GM23338 (cell line): ENCODE measurements at regions not wholly inside any gene's neighbourhood (a gene's known extent, or its start where the extent isn't known, plus 50 kb on each side); places are given as distances from the start of the nearest gene placed in this dataset.

Experiments used
- ATAC-seq: fragments of 200-7000 bp; cut with Tn5 transposase; 3 replicates; pipeline ENCODE4 v1.9.1; 2020
- DNase-seq: peaks from one replicate; pipeline ENCODE4 v3.0.0-alpha.2; 2015; ENCODE audit warnings: low spot score
- H2AFZ ChIP-seq: fragments of 200-600 bp; sonication (generic); 2 replicates; pipeline ENCODE4 v1.8.0; 2016; ENCODE audit warnings: antibody characterized with exemption, mild to moderate bottlenecking, moderate library complexity
- H3F3A ChIP-seq: fragments of 200-600 bp; sonication (generic); replicated peaks from 2 replicates; pipeline ENCODE4 v1.8.0; 2017; ENCODE audit warnings: antibody characterized with exemption, mixed run types, low read depth
- H3K27ac ChIP-seq: fragments of 200-600 bp; sonication (generic); 2 replicates; pipeline ENCODE4 v1.6.1; 2016; ENCODE audit warnings: low read depth
- H3K27me3 ChIP-seq: fragments of 200-600 bp; sonication (generic); 2 replicates; pipeline ENCODE4 v1.8.0; 2016; ENCODE audit warnings: mild to moderate bottlenecking, mixed run types, moderate library complexity; ENCODE audit not compliant: insufficient read depth
- H3K36me3 ChIP-seq: fragments of 200-600 bp; sonication (generic); 2 replicates; pipeline ENCODE4 v1.8.0; 2016; ENCODE audit warnings: mild to moderate bottlenecking; ENCODE audit not compliant: insufficient read depth
- H3K4me1 ChIP-seq: fragments of 200-600 bp; sonication (generic); 2 replicates; pipeline ENCODE4 v1.8.0; 2016; ENCODE audit warnings: mild to moderate bottlenecking, moderate library complexity; ENCODE audit not compliant: insufficient read depth
- H3K4me2 ChIP-seq: fragments of 200-600 bp; sonication (generic); 2 replicates; pipeline ENCODE4 v1.7.1; 2017; ENCODE audit warnings: mixed run types
- H3K4me3 ChIP-seq: fragments of 200-600 bp; sonication (generic); 2 replicates; pipeline ENCODE4 v1.6.1; 2016; ENCODE audit warnings: mixed run types
- H3K79me2 ChIP-seq: fragments of 200-600 bp; sonication (generic); replicated peaks from 2 replicates; pipeline ENCODE4 v1.8.0; 2017; ENCODE audit warnings: mild to moderate bottlenecking; ENCODE audit not compliant: insufficient read depth
- H3K9me2 ChIP-seq: fragments of 200-600 bp; sonication (generic); 2 replicates; pipeline ENCODE4 v1.8.0; 2017; ENCODE audit not compliant: insufficient read depth
- H4K20me1 ChIP-seq: fragments of 200-600 bp; sonication (generic); replicated peaks from 2 replicates; pipeline ENCODE4 v1.8.0; 2017; ENCODE audit warnings: mild to moderate bottlenecking; ENCODE audit not compliant: insufficient read depth
- H3K27ac Mint-ChIP-seq: 2 replicates; pipeline ENCODE4 v1.8.0; 2020; ENCODE audit warnings: inconsistent platforms, mild to moderate bottlenecking, moderate library complexity, mixed read lengths
- H3K27me3 Mint-ChIP-seq: 3 replicates; pipeline ENCODE4 v1.8.0; 2022; ENCODE audit warnings: low read depth, mild to moderate bottlenecking, moderate library complexity, mixed read lengths, inconsistent platforms; ENCODE audit not compliant: insufficient read depth, poor library complexity
- H3K36me3 Mint-ChIP-seq: 3 replicates; pipeline ENCODE4 v1.8.0; 2021; ENCODE audit warnings: low read depth, mild to moderate bottlenecking, inconsistent platforms, moderate library complexity, mixed read lengths
- H3K4me1 Mint-ChIP-seq: 3 replicates; pipeline ENCODE4 v1.8.0; 2020; ENCODE audit warnings: mild to moderate bottlenecking, inconsistent platforms, mixed read lengths
- H3K4me3 Mint-ChIP-seq: 3 replicates; pipeline ENCODE4 v1.8.0; 2021; ENCODE audit warnings: moderate library complexity, mild to moderate bottlenecking, inconsistent platforms, mixed read lengths
- H3K9me3 Mint-ChIP-seq: 3 replicates; pipeline ENCODE4 v1.8.0; 2020; ENCODE audit warnings: moderate library complexity, mild to moderate bottlenecking, inconsistent platforms, mixed read lengths
- CREB1 ChIP-seq: fragments of 250-450 bp; sonication (Bioruptor Pico); IDR thresholded peaks from 2 replicates; pipeline ENCODE4 v1.5.0; 2020; ENCODE audit warnings: low read depth, mild to moderate bottlenecking, moderate library complexity
- EZH2 ChIP-seq: fragments of 200-600 bp; sonication (generic); IDR thresholded peaks from one replicate; pipeline ENCODE4 v1.8.0; 2017; ENCODE audit warnings: antibody characterized with exemption, mild to moderate bottlenecking, low read depth; ENCODE audit not compliant: unreplicated experiment
- EZH2phosphoT487 ChIP-seq: fragments of 200-600 bp; sonication (generic); IDR thresholded peaks from one replicate; pipeline ENCODE4 v1.8.1; 2018; ENCODE audit warnings: antibody characterized with exemption; ENCODE audit not compliant: unreplicated experiment
- JUNB ChIP-seq: IDR thresholded peaks from one replicate; pipeline ENCODE4 v1.6.1; 2016; ENCODE audit warnings: antibody characterized with exemption; ENCODE audit not compliant: unreplicated experiment
- NANOG ChIP-seq: IDR thresholded peaks from 2 replicates; pipeline ENCODE4 v1.6.1; 2016; ENCODE audit warnings: antibody characterized with exemption, borderline replicate concordance
- POLR2AphosphoS5 ChIP-seq: IDR thresholded peaks from 2 replicates; pipeline ENCODE4 v1.6.1; 2016; ENCODE audit warnings: antibody characterized with exemption, low read depth
- STAT1 ChIP-seq: IDR thresholded peaks from one replicate; pipeline ENCODE4 v1.6.1; 2016; ENCODE audit warnings: antibody characterized with exemption; ENCODE audit not compliant: unreplicated experiment
- ZNF114 ChIP-seq: fragments of 250-450 bp; sonication (Bioruptor Pico); IDR thresholded peaks from 2 replicates; pipeline ENCODE4 v1.5.0; 2020; ENCODE audit warnings: mild to moderate bottlenecking, moderate library complexity
- ZNF331 ChIP-seq: fragments of 250-450 bp; sonication (Bioruptor Pico); IDR thresholded peaks from 2 replicates; pipeline ENCODE4 v1.5.0; 2020; ENCODE audit warnings: low read depth, mild to moderate bottlenecking, moderate library complexity
- TF ChIP-seq, protein P1 (sequence below): IDR thresholded peaks from 2 replicates; pipeline ENCODE4 v1.6.1; 2016; ENCODE audit warnings: antibody characterized with exemption
- TF ChIP-seq, protein P2 (sequence below): fragments of 250-450 bp; sonication (Bioruptor Pico); IDR thresholded peaks from 2 replicates; pipeline ENCODE4 v1.5.0; 2020; ENCODE audit warnings: mild to moderate bottlenecking, moderate library complexity
- TF ChIP-seq, protein P3 (sequence below): IDR thresholded peaks from one replicate; pipeline ENCODE4 v1.6.1; 2018; ENCODE audit warnings: antibody characterized with exemption; ENCODE audit not compliant: unreplicated experiment
- TF ChIP-seq, protein P4 (sequence below), 2 experiments: fragments of 200-600 bp in 1 of 2; sonication (generic) in 1 of 2; conservative IDR thresholded peaks; 2 replicates each; pipeline versions ENCODE4 v1.5.1 to v1.6.1; 2016 to 2017; ENCODE audit warnings: antibody characterized with exemption in 2 of 2, low read depth in 2 of 2, mild to moderate bottlenecking in 2 of 2, moderate library complexity in 1 of 2

DNA sequence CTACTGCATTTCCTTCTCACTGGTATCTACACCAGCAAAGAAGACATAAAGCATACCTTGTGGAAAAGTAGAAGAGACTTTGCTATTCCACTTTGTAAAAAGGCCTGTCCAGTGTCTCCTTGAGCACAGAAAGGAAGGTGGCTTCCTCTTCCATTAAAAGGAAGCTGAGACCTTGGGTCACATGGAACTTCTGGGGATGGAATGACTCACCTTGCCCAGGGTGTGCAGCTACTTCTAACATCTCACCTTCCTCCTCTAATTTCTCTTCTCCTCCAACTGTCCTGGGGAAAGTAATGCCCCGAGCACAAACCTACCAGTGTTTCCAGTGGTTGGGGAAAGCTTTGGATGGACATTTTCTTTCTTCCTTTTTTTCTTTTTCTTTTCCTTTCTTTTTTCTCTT lies 848.8 kb upstream of the MAP3K7 start:
- Histone ChIP-seq H3K4me3 (no peak overlapping the region), H3K36me3 (no peaks in the 10 kb centered on the region), H2AFZ (no peak overlapping the region), H3F3A (no peaks in the 10 kb centered on the region), H4K20me1 (no peaks in the 10 kb centered on the region), H3K79me2 (no peaks in the 10 kb centered on the region), H3K4me1 (peaks cover 11% of the 10 kb centered on the region), H3K27me3 (no peaks in the 10 kb centered on the region), H3K4me2 (no peak overlapping the region), H3K27ac (no peak overlapping the region), H3K9me2 (no peaks in the 10 kb centered on the region)
- no peaks in the 10 kb centered on the region for H3K9me3 Mint-ChIP-seq
- H3K4me1 Mint-ChIP-seq: peaks cover 10% of the 10 kb centered on the region
- no peak overlapping the region for H3K4me3 Mint-ChIP-seq
- ATAC-seq: no peak
- H3K27me3 Mint-ChIP-seq: peaks cover 9% of the 10 kb centered on the region
- H3K36me3 Mint-ChIP-seq: no peaks in the 10 kb centered on the region
- no peak for DNase-seq
- no peak for TF ChIP-seq NANOG
- TF ChIP-seq EZH2: no peak
- no peak for TF ChIP-seq POLR2AphosphoS5
- TF ChIP-seq EZH2phosphoT487: no peak
- TF ChIP-seq ZNF114 (CRISPR knock-in tag): no peak
- TF ChIP-seq, protein P1, sequence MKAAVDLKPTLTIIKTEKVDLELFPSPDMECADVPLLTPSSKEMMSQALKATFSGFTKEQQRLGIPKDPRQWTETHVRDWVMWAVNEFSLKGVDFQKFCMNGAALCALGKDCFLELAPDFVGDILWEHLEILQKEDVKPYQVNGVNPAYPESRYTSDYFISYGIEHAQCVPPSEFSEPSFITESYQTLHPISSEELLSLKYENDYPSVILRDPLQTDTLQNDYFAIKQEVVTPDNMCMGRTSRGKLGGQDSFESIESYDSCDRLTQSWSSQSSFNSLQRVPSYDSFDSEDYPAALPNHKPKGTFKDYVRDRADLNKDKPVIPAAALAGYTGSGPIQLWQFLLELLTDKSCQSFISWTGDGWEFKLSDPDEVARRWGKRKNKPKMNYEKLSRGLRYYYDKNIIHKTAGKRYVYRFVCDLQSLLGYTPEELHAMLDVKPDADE: no peak
- TF ChIP-seq, protein P2, sequence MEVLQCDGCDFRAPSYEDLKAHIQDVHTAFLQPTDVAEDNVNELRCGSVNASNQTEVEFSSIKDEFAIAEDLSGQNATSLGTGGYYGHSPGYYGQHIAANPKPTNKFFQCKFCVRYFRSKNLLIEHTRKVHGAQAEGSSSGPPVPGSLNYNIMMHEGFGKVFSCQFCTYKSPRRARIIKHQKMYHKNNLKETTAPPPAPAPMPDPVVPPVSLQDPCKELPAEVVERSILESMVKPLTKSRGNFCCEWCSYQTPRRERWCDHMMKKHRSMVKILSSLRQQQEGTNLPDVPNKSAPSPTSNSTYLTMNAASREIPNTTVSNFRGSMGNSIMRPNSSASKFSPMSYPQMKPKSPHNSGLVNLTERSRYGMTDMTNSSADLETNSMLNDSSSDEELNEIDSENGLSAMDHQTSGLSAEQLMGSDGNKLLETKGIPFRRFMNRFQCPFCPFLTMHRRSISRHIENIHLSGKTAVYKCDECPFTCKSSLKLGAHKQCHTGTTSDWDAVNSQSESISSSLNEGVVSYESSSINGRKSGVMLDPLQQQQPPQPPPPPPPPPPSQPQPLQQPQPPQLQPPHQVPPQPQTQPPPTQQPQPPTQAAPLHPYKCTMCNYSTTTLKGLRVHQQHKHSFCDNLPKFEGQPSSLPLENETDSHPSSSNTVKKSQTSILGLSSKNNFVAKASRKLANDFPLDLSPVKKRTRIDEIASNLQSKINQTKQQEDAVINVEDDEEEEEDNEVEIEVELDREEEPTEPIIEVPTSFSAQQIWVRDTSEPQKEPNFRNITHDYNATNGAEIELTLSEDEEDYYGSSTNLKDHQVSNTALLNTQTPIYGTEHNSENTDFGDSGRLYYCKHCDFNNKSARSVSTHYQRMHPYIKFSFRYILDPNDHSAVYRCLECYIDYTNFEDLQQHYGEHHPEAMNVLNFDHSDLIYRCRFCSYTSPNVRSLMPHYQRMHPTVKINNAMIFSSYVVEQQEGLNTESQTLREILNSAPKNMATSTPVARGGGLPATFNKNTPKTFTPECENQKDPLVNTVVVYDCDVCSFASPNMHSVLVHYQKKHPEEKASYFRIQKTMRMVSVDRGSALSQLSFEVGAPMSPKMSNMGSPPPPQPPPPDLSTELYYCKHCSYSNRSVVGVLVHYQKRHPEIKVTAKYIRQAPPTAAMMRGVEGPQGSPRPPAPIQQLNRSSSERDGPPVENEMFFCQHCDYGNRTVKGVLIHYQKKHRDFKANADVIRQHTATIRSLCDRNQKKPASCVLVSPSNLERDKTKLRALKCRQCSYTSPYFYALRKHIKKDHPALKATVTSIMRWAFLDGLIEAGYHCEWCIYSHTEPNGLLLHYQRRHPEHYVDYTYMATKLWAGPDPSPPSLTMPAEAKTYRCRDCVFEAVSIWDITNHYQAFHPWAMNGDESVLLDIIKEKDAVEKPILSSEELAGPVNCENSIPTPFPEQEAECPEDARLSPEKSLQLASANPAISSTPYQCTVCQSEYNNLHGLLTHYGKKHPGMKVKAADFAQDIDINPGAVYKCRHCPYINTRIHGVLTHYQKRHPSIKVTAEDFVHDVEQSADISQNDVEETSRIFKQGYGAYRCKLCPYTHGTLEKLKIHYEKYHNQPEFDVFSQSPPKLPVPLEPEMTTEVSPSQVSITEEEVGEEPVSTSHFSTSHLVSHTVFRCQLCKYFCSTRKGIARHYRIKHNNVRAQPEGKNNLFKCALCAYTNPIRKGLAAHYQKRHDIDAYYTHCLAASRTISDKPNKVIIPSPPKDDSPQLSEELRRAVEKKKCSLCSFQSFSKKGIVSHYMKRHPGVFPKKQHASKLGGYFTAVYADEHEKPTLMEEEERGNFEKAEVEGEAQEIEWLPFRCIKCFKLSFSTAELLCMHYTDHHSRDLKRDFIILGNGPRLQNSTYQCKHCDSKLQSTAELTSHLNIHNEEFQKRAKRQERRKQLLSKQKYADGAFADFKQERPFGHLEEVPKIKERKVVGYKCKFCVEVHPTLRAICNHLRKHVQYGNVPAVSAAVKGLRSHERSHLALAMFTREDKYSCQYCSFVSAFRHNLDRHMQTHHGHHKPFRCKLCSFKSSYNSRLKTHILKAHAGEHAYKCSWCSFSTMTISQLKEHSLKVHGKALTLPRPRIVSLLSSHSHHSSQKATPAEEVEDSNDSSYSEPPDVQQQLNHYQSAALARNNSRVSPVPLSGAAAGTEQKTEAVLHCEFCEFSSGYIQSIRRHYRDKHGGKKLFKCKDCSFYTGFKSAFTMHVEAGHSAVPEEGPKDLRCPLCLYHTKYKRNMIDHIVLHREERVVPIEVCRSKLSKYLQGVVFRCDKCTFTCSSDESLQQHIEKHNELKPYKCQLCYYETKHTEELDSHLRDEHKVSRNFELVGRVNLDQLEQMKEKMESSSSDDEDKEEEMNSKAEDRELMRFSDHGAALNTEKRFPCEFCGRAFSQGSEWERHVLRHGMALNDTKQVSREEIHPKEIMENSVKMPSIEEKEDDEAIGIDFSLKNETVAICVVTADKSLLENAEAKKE (CRISPR knock-in tag): no peak
- TF ChIP-seq, protein P3, sequence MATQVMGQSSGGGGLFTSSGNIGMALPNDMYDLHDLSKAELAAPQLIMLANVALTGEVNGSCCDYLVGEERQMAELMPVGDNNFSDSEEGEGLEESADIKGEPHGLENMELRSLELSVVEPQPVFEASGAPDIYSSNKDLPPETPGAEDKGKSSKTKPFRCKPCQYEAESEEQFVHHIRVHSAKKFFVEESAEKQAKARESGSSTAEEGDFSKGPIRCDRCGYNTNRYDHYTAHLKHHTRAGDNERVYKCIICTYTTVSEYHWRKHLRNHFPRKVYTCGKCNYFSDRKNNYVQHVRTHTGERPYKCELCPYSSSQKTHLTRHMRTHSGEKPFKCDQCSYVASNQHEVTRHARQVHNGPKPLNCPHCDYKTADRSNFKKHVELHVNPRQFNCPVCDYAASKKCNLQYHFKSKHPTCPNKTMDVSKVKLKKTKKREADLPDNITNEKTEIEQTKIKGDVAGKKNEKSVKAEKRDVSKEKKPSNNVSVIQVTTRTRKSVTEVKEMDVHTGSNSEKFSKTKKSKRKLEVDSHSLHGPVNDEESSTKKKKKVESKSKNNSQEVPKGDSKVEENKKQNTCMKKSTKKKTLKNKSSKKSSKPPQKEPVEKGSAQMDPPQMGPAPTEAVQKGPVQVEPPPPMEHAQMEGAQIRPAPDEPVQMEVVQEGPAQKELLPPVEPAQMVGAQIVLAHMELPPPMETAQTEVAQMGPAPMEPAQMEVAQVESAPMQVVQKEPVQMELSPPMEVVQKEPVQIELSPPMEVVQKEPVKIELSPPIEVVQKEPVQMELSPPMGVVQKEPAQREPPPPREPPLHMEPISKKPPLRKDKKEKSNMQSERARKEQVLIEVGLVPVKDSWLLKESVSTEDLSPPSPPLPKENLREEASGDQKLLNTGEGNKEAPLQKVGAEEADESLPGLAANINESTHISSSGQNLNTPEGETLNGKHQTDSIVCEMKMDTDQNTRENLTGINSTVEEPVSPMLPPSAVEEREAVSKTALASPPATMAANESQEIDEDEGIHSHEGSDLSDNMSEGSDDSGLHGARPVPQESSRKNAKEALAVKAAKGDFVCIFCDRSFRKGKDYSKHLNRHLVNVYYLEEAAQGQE: no peak
- no peak for TF ChIP-seq CREB1 (CRISPR knock-in tag)
- TF ChIP-seq JUNB: no peak
- TF ChIP-seq ZNF331: no peak
- no peak for TF ChIP-seq STAT1
- TF ChIP-seq, protein P4, sequence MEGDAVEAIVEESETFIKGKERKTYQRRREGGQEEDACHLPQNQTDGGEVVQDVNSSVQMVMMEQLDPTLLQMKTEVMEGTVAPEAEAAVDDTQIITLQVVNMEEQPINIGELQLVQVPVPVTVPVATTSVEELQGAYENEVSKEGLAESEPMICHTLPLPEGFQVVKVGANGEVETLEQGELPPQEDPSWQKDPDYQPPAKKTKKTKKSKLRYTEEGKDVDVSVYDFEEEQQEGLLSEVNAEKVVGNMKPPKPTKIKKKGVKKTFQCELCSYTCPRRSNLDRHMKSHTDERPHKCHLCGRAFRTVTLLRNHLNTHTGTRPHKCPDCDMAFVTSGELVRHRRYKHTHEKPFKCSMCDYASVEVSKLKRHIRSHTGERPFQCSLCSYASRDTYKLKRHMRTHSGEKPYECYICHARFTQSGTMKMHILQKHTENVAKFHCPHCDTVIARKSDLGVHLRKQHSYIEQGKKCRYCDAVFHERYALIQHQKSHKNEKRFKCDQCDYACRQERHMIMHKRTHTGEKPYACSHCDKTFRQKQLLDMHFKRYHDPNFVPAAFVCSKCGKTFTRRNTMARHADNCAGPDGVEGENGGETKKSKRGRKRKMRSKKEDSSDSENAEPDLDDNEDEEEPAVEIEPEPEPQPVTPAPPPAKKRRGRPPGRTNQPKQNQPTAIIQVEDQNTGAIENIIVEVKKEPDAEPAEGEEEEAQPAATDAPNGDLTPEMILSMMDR (conservative IDR thresholded peaks at IDR 0.05; ENCODE audit: low read depth in 2 of 2): no peak
- no peak overlapping the region for H3K27ac Mint-ChIP-seq
